Stimulated activated CD4-positive, alpha-beta T cell treated with anti-CD3 and anti-CD28 coated beads, Interleukin-4, amount 100 ng/mL, for 48 hours (primary cell): ENCODE measurements at regions not wholly inside any gene's neighbourhood (a gene's known extent, or its start where the extent isn't known, plus 50 kb on each side); places are given as distances from the start of the nearest gene placed in this dataset.
"Not testable (repeated sequence)": the region's sequence is repeated elsewhere in the genome, so short reads cannot be mapped to it uniquely, and the experiment has no call there.

ENCODE experiments used
- DNase-seq, 2 donors: peaks; one replicate each; pipeline ENCODE4 v3.0.0-alpha.2; 2020; ENCODE audit warnings: low read depth in 2 of 2

DNA sequence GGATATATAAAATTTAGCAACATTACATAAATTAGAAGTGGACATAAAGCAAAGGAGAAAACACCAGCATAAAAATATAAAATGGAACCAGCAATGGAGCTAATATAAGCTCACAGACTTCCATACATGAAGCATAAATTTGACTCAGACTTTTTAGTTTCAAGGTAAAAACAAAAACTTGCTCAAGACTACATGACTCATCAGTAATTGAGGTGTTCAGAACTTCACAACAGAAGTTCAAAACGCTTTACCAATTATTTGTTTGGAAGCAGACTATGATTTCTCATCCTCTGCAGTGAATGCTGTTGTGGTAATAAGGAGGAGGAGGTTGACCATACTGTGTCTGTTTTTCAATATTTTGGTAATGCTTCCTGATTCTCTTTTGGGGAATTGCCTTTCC is 192.0 kb upstream of the MEIS1 start:
- DNase-seq: not testable (repeated sequence)

DNA sequence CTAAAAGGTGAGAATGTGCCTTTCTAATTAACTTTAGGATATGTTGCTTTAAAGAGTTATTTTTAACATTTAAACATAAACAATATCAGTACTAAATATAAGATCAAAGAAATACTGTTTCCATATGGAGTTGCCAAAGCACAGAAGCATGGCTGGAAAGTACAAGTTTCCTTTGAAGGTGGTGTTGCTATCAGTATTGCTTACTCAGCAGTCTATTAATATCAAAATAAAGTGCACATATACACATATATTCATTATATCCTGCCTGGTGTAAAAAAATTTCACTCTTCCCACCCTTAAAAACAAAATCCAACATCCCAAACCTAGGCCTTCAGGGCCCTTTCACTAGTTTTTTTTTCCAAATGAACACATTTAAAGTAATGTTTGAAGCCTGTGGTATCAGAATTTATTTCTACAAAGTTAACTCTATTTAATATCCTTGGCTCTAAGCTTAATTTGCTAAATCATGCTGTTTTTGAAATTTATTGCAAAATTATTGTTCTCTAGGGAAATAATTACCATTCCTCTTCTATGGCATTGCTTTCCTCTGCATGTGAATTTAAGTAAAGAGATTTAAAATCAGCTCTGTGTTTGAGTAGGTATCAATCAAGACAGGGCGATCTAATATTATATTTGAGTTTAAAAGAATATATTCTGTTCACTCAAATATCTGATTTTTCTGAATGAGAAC is 192.7 kb upstream of the MEIS1 start:
- no peak for DNase-seq

DNA sequence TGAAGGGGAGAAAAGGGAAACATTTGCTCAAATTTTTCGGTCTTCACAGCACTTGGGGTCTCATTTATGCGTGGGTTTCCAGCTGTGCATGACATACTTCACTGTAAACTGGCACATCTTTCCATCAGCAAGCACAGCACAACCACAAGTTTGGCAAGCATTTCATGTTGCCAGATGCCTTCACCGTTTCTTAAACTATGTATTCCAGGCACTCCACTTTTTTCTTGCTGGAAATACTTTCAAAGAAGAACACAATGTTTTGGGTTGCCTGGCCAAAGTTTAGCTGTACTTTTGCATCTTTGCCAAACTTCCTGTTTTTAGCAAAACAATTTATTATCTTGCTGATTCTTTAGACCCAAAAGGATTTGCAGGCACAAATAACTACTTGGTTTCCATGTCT is 194.6 kb upstream of the MEIS1 start:
- no peak for DNase-seq

DNA sequence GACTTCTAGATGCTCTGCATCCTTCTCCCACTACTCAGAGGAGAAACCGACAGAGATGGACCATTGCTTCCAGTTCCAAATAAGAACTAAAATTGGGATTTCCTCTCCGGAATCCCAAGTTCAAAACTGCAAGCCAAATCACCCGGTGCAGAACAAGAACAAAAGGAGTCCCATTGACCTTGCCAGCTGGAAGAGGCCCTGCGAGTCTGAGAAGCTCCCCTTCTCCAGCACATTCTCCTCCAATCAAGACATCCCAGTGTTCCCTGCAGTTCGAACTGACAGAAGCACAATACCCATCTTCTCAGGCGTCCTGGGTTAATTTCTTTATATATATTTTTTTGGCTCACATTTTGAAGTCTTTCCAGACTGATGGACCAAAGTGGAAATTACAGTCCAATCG is 195.3 kb upstream of the MEIS1 start:
- DNase-seq: no peak

DNA sequence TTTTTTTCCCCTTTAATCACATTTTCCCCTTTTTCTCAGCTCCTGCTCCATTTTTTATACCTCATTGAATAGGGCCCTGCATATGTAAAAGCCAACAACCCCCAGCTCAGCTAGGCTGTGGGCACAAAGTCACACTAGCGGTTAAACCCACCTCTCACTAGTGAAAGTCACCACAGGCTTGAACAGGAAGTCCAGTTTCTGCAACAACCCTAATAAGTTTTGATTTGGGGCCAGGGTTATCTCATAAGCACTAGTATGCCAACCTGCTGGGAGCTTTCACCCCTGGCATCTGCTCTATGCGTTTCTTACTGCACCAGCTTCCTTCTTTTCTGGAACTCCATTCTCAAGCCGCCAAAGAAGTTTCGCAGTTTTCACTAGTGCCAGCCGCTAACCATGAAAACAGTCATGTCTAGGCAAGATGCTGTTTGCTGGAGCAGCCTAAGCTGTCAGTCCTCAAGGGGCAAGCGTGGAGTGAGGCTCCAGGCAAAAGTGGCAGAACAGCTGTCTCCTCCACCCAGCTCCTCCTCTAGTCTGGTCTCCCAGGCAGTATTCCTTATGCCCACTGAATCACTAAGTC is 197.0 kb upstream of the MEIS1 start:
- no peak for DNase-seq

DNA sequence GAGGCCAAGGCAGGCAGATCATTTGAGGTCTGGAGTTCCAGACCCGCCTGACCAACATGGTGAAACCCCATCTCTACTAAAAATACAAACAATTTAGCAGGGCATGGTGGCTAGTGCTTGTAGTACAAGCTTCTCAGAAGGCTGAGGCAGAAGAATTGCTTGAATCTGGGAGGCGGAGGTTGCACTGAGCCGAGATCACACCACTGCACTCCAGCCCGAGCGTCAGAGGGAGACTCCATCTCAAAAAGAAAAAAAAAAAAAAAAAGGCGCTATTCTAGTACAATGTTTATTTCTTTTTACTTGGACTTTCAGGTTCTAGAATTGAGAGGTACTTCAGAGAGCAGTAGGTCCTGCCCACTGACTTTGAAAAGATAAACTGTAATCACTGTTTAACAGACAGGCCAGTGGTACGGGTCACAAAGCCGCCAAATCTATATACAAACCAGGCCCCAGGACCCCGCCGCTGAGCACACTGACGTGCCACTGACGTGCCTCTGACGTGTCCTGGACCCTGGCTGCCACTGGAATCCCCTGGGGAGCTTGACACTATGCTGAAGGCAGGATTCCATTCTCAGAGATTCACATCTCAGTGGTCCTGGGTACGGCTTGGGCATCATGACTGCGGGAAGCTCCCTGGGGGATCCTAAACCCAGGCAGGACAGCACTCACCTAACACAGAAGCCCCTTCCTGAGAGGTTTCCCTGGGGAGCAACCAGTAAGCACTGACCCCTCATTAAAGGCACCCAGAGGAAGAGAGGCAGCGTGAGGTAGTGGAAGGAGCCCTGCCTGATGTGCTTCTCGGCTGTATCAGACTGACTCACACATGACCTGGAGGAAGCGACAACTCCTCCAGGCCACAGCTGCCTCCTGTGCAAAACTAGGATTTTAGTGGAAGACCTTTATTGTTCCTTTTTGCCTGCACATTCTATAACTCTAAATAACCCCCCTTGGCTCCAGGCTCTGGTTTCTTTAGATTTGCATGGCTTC is 197.8 kb upstream of the MEIS1 start:
- DNase-seq: no peak

DNA sequence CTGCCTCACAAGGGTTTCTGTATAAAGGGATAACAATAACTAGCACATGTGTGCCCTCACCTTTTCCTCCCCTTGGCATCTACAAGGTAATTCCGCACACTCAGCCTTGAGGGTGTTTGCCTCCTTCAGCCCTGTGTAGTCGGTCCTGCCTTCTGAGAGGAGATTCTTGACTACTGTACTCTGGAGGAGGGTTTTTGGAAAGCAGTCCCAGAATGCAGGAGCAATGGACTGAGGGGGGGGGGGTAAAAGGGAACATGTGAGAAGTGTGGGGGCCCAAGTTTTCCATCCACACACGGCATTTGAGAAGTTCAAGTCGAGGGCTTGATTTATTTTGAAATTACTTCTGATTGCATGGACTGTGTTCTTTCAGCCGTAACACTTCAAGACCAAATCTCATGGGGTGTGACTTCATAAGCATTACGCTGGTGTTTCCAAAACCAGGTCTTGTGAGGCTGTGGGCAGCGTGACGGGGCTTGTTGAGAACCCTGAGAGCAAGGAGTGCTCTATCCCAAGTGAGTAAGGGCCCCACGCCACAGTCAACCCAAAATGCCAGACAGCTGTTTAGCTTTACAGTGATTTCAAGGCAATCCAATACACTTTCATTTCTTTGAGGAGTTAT is 198.7 kb upstream of the MEIS1 start:
- no peak for DNase-seq

DNA sequence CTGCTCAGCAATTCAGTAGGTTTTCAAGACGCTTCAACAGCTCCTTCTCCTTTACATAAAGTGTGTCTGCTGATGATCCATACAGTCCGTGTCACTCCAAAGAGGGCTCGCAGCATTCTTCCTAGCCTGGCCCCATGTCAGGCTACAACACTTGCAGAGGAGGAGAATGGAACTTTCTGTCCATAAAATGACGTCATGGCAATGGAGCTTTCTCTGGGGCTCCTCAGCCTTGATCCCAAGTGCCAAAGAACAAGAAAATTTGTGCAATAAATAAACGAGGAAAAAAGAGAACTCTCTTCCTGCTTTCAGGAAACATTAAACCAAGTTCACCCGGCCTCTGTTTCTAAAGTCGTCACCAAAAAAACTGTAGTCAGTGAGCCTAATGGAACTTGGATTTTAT is 199.5 kb upstream of the MEIS1 start:
- DNase-seq: no peak

DNA sequence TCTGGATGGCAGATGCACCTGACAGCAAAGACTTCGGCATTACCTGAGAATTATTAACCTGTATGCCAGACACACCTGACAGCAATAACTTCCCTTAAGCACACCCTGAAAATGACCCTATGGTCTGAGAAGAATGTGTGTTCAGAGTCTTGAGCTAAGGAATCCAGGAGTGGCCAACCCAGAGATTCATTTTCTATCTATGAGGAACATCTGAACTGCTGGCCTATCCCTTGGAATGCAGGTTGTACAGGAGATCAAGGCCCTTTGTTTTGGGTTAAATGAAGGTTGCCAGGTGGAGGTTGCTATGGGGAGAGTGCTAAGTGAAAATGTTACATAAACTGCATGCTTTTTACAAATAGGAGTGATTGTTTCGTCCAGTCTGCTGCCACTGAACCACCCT is 200.9 kb upstream of the MEIS1 start:
- no peak for DNase-seq

DNA sequence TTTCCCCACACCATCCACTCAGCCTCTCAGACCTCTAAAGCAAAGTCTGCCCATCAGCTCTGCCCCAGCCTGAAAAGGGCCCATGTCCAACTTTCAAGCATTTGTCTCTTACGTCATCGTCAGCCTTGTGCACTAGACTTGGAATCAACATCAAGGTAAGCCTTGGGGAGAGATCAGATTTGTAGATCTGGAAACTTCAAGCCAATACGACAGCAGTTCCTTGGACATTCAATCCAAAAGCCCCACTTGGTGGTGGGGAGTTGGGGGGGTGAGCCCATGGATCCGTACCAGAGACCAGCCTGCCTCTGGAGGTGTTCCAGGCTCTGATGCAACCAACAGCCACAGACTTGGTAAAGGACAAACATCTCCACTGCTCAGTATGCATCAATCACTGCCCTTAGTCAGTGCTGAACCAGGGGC is 206.8 kb upstream of the MEIS1 start:
- DNase-seq: no peak

DNA sequence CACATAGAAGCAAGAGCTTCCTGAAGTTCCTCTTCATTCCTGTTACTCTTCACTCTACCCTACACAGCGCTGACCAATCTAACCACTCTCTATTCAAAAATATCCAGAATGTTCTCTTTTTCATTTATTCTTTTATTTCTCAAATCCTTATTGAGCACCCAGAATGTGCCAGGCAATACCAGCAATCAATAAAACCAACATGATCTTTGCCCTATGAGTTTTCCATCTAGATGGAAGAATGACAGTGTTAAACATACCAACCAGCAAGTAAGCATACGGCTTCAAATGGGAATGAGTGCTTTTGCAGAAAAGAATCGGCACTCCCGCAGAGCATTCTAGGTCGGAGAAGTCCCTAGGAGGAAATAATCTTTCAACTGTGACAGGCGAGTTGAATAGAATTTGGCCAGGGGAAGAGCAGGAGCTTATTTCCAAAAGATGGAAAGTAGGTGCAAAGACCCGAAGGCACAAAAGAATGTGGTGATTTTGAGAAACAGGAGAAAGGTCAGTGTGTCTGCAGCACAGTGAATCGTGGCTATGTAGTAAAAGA is 217.8 kb upstream of the MEIS1 start:
- DNase-seq: no peak

DNA sequence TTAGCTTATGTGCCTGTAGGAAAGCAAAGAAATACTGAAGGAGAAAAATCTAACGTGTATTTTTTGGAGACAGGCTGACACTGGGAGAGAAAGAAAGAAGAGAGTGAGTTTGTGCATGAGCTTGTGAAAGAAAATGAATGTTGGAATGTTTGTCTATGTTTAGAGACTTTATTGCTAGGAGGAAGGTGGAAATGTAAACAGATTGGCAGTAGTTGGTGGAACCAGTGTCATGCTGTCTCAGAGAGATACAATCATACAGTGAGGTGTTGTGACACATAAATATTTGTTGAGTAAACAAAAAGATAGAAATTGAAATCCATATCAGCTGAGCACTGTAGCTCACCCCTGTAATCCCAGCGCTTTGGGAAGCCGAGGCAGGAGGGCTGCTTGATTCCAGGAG is 222.2 kb upstream of the MEIS1 start:
- DNase-seq: no peak

DNA sequence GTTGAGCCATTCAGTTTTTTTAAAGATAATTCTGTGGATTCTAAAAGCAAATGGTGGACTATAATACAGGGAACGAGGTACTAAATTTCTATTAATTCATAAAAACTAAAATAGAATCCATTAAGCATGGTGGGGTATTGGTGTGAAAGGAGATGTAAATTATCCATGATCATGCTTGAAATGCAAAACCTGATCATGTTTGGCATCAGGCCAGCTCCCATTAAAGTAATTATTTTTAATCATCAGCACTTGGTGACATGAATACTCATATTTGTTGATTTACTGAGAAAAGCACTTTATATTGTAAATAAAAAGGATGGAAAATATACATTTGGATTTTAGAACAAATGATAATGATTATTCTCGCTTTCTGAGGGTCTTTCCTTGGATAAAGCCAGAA is 232.3 kb upstream of the MEIS1 start:
- no peak for DNase-seq

DNA sequence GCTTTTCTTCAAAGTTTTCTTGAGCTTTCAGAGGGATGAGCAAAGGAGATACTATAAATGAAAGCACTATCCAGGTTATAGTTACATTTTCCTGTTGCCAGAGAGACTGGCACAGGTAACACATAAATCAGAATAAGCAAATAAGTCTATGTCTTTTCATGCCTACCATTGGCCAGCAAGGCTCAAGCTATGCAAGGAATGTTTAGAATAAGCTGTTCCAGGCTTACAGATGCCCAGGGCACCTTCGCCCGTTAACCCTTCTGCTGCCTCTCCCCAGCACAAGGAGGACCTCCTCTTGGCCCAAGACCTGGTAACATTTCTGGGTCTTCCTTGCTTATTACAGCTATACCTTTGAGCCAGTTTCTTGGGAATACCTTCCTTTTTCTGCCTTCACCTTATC is 233.7 kb upstream of the MEIS1 start:
- DNase-seq: no peak

DNA sequence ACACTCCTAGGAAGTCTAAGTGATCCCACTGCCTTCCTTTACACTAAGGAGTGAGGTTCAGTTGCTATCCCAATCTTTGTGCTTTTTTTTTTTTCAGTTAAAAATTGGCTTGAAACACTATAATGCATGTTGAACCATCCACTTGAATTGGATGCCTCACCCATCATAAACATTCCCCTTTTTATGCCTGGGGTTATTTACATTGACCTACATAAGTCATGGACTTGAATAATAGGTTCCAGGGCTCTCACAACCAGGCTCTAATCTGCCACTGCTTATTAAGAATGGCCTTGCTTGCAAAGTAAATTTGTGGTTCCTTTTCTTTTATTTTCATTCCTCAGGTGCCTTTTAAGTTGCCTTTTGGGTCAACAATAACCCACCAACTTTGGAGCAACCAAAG is 236.1 kb upstream of the MEIS1 start:
- DNase-seq: no peak

DNA sequence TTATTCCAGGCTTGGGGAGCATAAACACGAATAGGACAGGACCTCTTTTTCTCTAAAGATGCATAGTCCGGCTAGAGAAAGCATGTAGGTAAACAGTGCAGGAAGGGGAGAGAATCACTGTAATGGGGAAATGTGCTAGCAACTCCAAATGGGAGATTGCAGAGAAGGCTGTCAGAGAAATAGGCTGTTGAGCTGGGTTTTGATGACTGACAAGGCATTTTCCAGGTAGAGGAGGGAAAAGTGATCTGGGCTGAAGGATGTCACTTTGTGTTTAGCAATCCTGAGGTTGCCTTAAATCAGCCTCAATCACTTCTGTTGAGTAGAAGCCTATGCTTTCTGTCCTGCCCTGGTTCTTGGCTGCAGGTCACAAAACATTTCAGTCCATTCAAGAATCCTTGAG is 242.0 kb upstream of the MEIS1 start:
- DNase-seq: no peak

DNA sequence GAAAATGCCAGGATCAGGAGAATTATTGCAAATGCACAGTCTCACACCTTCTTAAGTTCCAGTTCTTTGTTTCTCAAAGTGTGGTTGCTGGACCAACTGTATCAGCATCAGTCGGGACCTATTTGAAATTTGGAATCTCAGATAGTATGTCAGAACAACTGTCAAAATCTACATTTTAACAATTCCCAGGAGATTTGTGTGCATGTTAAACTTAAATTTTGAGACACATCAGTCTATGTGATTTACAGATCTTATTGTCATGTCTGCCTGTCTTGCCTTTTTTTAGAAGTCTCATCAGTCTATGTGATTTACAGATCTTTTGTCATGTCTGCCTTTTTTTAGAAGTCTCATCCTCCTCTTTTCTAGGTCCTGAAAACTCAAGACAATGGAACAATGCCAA is 243.6 kb upstream of the MEIS1 start:
- DNase-seq: no peak

DNA sequence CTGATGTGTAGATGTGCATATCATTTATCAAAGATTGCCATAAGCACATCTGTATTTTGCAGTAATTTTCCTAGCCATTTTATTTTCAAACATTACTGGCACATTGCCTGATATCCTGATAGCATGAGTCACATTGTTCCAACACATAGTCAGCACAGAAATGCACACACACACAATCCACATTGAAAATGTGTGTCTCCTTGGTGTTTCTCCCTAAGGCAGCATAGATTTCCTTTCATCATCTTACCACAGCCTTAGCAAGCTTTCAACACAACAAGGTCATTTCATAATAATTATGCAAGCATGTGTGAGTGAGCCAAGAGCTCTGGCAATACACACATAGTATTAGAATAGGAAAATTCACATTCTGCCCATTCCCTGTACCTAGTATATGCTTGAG is 245.4 kb upstream of the MEIS1 start:
- no peak for DNase-seq

DNA sequence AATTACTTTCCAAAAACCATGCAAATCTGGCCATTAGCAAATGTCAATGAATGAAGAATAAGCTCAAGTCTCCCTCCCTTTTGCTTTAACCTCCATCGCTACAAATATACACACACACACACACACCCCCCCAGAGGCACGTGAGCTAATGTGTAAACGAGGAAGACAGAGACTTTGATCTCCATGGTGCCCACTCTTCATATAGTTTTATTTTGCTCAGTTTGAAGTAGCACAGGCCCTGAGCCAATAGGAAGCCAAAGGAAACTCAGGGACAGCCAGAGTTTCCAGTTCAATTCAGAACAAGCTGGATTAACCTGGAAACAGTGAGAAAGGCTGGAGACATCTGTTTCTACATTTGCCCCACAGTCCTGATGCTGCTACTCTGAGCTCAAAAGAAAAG is 248.4 kb upstream of the MEIS1 start:
- no peak for DNase-seq

DNA sequence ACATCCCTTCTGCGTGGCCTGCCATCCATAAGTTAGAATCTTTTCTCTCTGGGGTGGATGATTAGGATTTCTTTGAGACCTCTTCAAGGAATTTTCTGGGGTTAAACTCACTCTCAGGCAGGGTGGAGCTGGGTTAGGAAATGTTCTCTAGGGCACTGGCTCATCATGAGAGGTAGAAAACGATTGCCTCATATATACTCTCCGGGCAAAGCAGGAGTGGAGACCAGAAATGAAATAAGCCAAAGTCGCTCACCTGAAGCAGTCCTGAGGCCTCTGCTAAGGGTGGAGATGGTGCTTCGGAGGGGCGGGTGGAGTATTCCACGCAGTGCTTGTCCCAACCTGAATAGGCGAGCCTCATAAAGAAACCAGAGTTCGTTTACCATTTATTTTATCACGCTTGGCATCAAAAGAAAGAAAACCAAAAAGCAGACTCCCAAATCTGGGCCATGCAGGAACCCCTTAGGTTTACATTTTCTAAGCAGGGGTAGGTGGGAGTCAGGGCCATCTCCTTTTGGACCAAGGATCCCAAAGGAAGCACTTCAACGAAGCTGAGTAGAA is 249.3 kb upstream of the MEIS1 start:
- DNase-seq: no peak

DNA sequence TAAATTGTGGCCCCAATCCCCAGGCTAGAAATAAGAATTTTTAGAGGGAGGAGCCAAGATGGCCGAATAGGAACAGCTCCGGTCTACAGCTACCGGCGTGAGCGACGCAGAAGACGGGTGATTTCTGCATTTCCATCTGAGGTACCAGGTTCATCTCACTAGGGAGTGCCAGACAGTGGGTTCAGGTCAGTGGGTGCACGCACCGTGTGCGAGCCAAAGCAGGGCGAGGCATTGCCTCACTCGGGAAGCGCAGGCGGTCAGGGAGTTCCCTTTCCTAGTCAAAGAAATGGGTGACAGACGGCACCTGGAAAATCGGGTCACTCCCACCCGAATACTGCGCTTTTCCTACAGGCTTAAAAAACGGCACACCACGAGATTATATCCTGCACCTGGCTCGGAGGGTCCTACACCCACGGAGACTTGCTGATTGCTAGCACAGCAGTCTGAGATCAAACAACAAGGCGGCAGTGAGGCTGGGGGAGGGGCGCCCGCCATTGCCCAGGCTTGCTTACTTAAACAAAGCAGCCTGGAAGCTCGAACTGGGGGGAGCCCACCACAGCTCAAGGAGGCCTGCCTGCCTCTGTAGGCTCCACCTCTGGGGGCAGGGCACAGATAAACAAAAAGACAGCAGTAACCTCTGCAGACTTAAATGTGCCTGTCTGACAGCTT is 257.7 kb upstream of the MEIS1 start:
- not testable (repeated sequence) for DNase-seq
